Anterior cingulate cortex (tissue), 58 donors: ENCODE measurements at regions not wholly inside any gene's neighbourhood (a gene's known extent, or its start where the extent isn't known, plus 50 kb on each side); places are given as distances from the start of the nearest gene placed in this dataset.
"Not testable (repeated sequence)": the region's sequence is repeated elsewhere in the genome, so short reads cannot be mapped to it uniquely, and the experiment has no call there.

ENCODE experiments used
- DNase-seq, 58 donors: peaks; one replicate each; lab custom pipeline; 2025; lab: John Stamatoyannopoulos, UW

GRCh38 chr14:89743828-89744227 lies 210.7 kb downstream of the EFCAB11 start:
- no peak for DNase-seq

GRCh38 chr14:89740241-89740640 lies 214.3 kb downstream of the EFCAB11 start:
- no peak for DNase-seq

GRCh38 chr14:89736881-89737280 lies 217.6 kb downstream of the EFCAB11 start:
- DNase-seq, result no peak

- DNase-seq, result no peak
Observed at GRCh38 chr14:89731396-89731933, 223.1 kb downstream of the EFCAB11 start.

- peak in 1 of 58 donors; percentile 27 for DNase-seq
Observed at GRCh38 chr14:89730687-89731086, 223.8 kb downstream of the EFCAB11 start.

GRCh38 chr14:89728964-89729363 lies 225.6 kb downstream of the EFCAB11 start:
- no peak for DNase-seq

- DNase-seq, result not testable (repeated sequence)
Observed at GRCh38 chr14:89726226-89726625, 228.3 kb downstream of the EFCAB11 start.

- DNase-seq, result no peak
Observed at GRCh38 chr14:89724628-89724960, 229.9 kb downstream of the EFCAB11 start.

GRCh38 chr14:89723930-89724627 lies 230.5 kb downstream of the EFCAB11 start:
- DNase-seq, result no peak

GRCh38 chr14:89721956-89722355 lies 232.6 kb downstream of the EFCAB11 start:
- no peak for DNase-seq

GRCh38 chr14:89720741-89721729 lies 233.5 kb downstream of the EFCAB11 start:
- DNase-seq, result peak in 19 of 58 donors; percentile 3 to 55 (median 22)

GRCh38 chr14:89720076-89720687 lies 234.3 kb downstream of the EFCAB11 start:
- no peak for DNase-seq

- no peak for DNase-seq
Observed at GRCh38 chr14:89719366-89720075, 235.0 kb downstream of the EFCAB11 start.

- no peak for DNase-seq
Observed at GRCh38 chr14:89708982-89709625, 245.4 kb downstream of the EFCAB11 start.

GRCh38 chr14:89707086-89707485 lies 247.4 kb downstream of the EFCAB11 start:
- DNase-seq, result no peak

- no peak for DNase-seq
Observed at GRCh38 chr14:89702876-89703200, 251.7 kb downstream of the EFCAB11 start.

- peak in 4 of 58 donors; percentile 9 to 39 (median 26) for DNase-seq
Observed at GRCh38 chr14:89702073-89702875, 252.3 kb downstream of the EFCAB11 start.

GRCh38 chr14:89701211-89702043 lies 253.1 kb downstream of the EFCAB11 start:
- DNase-seq, result peak; percentile 9 to 89 (median 64)
